Spleen (tissue), 7 donors: ENCODE measurements at regions not wholly inside any gene's neighbourhood (a gene's known extent, or its start where the extent isn't known, plus 50 kb on each side); places are given as distances from the start of the nearest gene placed in this dataset.

ENCODE experiments used
- POLR2A ChIP-seq, 3 donors: fragments of 450-650 bp; IDR thresholded peaks; one replicate each; pipeline ENCODE4 v1.5.1; 2017; ENCODE audit warnings: antibody characterized with exemption in 3 of 3, mild to moderate bottlenecking in 1 of 3
- POLR2AphosphoS5 ChIP-seq, 3 donors: sonication (generic); formaldehyde crosslinking; IDR thresholded peaks; one replicate each; pipeline ENCODE4 v1.5.1; 2017; ENCODE audit warnings: antibody characterized with exemption in 3 of 3
- TF ChIP-seq, protein P1 (sequence below), 11 experiments: fragments of 200-600 bp in 7 of 11; fragments of 450-650 bp in 4 of 11; sonication (generic) in 4 of 11; IDR thresholded peaks in 8 of 11; conservative IDR thresholded peaks in 3 of 11; 1 replicate in 7 of 11; 2 replicates in 4 of 11; pipeline versions ENCODE4 v1.4.0 to v1.8.0; 2016 to 2021; ENCODE audit warnings: antibody characterized with exemption in 11 of 11, inconsistent platforms in 4 of 11, mild to moderate bottlenecking in 1 of 11
- donor health status: DM: no; HTN: no; CAD: no; lungs with moderate emphysema.
- donor health status: DM: no; HTN: no; CAD: no.
- donor health status: DM: no; HTN: no; CAD: no.

DNA sequence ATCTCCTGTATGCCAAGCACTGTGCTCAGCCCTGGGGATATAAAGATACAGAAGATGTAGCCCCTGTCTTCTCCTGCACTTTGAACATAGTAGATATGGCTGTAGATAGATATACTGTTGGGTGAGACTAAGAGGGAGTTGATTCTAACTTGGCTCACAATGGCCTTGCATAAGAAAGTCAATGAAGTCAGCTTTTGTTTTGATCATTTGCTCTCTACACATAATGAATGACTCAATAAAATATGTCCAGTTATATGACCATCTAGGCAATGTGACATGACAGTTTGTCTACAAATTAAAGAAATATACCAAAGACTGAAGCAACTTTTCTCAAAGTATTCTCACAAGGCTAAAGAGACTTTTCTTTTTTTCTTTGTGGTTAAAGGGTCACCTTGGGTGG is 147.6 kb upstream of the DIPK2B start:
- TF ChIP-seq, protein P1, sequence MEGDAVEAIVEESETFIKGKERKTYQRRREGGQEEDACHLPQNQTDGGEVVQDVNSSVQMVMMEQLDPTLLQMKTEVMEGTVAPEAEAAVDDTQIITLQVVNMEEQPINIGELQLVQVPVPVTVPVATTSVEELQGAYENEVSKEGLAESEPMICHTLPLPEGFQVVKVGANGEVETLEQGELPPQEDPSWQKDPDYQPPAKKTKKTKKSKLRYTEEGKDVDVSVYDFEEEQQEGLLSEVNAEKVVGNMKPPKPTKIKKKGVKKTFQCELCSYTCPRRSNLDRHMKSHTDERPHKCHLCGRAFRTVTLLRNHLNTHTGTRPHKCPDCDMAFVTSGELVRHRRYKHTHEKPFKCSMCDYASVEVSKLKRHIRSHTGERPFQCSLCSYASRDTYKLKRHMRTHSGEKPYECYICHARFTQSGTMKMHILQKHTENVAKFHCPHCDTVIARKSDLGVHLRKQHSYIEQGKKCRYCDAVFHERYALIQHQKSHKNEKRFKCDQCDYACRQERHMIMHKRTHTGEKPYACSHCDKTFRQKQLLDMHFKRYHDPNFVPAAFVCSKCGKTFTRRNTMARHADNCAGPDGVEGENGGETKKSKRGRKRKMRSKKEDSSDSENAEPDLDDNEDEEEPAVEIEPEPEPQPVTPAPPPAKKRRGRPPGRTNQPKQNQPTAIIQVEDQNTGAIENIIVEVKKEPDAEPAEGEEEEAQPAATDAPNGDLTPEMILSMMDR (IDR thresholded peaks at IDR 0.05 in 8 of 11, conservative IDR thresholded peaks at IDR 0.05 in 3 of 11) = no peak
- no peak for TF ChIP-seq POLR2A (IDR thresholded peaks at IDR 0.05)
- TF ChIP-seq POLR2AphosphoS5 (IDR thresholded peaks at IDR 0.05) = no peak
